RWPE1 (cell line): ENCODE measurements at regions not wholly inside any gene's neighbourhood (a gene's known extent, or its start where the extent isn't known, plus 50 kb on each side); places are given as distances from the start of the nearest gene placed in this dataset.

Experiments used
- CTCF ChIA-PET: fragments of 350-600 bp; sonication (Branson Sonifier 250); formaldehyde crosslinking; extraction: SDS; loops from one replicate; lab custom pipeline; 2021; lab: Yijun Ruan, JAX
- POLR2A ChIA-PET: fragments of 400-600 bp; formaldehyde crosslinking; extraction: SDS; loops from one replicate; lab custom pipeline; 2020; ENCODE audit warnings: antibody characterized with exemption; ENCODE audit not compliant: low non-redundant PET; lab: Yijun Ruan, JAX
- DNase-seq: peaks from one replicate; pipeline ENCODE4 v3.0.0; 2012; ENCODE audit warnings: low spot score
- H3K27ac ChIP-seq: fragments of 450-650 bp; 2 replicates; pipeline ENCODE4 v1.5.1; 2017
- TF ChIP-seq, protein P1 (sequence below): fragments of 450-650 bp; conservative IDR thresholded peaks from 2 replicates; pipeline ENCODE4 v1.5.1; 2017; ENCODE audit warnings: low read depth, mild to moderate bottlenecking

DNA sequence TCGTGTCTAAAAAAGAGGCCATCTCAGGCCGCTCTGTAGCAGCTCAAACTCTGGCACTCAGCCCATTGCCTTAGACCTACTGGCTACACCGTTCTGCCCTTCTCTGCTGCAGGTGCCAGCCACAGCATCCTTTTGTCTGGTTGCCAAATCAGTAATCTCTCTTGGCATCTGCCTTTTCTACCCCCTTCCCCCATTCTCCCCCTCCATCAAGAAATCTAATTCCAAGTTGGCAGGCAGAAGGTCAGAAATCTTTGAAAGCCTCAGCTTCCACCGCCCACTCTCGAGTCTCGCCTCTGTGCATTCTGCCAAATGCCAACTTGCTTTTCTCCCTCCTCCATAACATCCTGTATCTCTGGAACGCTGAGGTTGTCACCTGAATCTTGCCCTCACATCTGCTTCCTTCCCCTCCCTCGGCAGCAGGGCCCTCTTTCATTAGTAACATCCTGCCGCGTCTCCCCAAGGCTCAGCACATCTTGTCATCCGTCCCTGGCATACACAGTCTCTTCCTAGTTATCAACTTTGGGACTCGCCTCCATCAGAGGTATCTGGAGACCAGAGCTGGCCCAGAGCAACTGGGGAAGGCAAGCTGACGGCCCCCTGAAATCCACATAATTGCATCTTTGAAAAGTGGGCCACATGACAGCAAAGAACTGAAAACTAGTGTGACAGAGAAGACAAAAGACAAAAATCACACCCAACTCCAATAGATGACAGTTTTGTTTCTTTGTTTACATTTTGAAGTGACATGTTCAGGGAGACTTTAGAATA, 312.0 kb upstream of the CCDC54 start:
- POLR2A ChIA-PET, result no interaction called here
- CTCF ChIA-PET, result interaction anchor here (0.6 to 1.0 kb wide), 14 partner anchors 9 to 1447 kb away, joined by 3 to 8 read pairs (median 3); no protein-coding TSS in a partner anchor
- peak overlapping the region; percentile 22; the same call in 1 of the 2 replicates for H3K27ac ChIP-seq
- no peak for DNase-seq
- TF ChIP-seq, protein P1, sequence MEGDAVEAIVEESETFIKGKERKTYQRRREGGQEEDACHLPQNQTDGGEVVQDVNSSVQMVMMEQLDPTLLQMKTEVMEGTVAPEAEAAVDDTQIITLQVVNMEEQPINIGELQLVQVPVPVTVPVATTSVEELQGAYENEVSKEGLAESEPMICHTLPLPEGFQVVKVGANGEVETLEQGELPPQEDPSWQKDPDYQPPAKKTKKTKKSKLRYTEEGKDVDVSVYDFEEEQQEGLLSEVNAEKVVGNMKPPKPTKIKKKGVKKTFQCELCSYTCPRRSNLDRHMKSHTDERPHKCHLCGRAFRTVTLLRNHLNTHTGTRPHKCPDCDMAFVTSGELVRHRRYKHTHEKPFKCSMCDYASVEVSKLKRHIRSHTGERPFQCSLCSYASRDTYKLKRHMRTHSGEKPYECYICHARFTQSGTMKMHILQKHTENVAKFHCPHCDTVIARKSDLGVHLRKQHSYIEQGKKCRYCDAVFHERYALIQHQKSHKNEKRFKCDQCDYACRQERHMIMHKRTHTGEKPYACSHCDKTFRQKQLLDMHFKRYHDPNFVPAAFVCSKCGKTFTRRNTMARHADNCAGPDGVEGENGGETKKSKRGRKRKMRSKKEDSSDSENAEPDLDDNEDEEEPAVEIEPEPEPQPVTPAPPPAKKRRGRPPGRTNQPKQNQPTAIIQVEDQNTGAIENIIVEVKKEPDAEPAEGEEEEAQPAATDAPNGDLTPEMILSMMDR, result no peak

DNA sequence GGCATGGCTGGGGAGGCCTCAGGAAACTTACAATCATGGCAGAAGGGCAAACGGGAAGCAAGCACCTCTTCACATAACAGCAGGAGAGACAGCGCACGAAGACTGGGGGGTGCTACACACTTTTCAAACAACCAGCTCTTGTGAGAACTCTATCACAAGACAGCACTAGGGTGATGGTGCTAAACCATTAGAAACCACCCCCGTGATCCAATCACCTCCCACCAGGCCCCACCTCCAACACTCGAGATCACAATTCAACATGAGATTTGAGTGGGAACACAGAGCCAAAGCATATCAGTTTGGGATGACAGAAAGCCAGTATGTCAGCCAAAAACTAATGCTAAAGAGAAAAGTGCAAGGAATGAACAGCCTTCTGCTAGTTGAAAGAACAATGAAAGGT, 309.8 kb upstream of the CCDC54 start:
- CTCF ChIA-PET, result no interaction called here
- DNase-seq, result no peak
- no peak overlapping the region for H3K27ac ChIP-seq
- POLR2A ChIA-PET, result no interaction called here
- TF ChIP-seq, protein P1, result no peak

DNA sequence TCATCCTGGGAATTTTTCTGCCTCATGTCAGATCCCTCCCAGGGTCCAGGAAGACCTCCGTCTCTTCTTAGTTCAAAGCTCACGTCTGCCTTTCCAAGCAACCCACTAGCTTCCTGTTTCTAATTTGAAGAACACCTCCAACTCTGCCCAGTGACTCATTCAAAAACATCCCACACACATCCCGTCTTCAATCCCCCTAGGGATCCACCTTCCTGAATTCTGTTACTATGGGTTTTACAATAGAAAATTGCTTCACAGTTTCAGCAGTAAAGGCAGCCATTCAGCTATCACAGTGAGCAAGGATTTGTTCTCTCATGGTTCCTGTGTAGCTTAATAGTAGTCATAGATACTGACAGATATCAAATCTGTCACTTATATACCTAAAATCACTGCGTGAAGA, 308.3 kb upstream of the CCDC54 start:
- CTCF ChIA-PET, result interaction anchor here (0.6 kb wide), 1 partner anchor 1992 kb away, joined by 6 read pairs; no protein-coding TSS in a partner anchor
- peak; percentile 39 for DNase-seq
- POLR2A ChIA-PET, result no interaction called here
- no peak overlapping the region for H3K27ac ChIP-seq
- TF ChIP-seq, protein P1, result no peak

DNA sequence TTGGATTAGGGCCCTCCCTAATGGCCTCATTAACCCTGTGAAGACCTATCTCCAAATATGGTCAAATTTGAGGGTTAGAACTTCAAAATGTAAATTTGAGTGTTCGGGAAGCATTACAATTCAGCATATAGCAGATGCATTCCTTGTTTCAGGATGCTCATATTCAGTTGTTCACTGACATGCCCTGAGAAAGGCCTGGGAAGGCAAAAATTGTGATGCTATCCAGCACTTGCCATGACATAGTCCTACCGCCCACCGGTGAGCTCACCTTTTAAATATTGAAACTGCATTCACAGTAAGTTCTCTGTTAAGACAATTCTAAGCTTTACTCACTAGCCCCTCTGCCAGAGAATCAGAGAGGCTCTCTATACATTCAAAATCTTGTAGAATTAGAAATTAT, 300.3 kb upstream of the CCDC54 start:
- no peak for DNase-seq
- H3K27ac ChIP-seq, result no peak overlapping the region
- TF ChIP-seq, protein P1, result no peak
- CTCF ChIA-PET, result interaction anchor here (2.4 kb wide), 1 partner anchor 12 kb away, joined by 7 read pairs; no protein-coding TSS in a partner anchor
- POLR2A ChIA-PET, result no interaction called here

DNA sequence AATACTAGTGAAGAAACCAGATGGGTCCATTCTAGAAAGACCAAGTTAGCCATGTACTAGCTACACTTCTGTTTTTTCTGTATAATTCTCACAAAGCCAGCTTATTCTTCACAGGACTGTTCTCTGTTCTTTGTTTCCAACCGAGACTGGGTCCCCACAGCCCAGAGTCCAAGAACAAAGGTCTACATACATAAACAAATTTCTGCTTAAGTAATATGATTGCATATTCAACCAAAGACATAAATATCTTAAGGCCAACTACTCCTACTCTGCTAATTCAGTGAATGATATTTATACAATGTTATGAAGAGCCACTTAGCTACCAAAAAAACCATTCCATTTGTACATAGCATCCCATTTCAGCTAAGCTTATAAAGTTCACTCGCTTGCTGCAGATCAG, 299.8 kb upstream of the CCDC54 start:
- no peak overlapping the region for H3K27ac ChIP-seq
- ChIA-PET POLR2A (no interaction called here), CTCF (interaction anchor here (2.4 kb wide), 1 partner anchor 13 kb away, joined by 7 read pairs; no protein-coding TSS in a partner anchor)
- DNase-seq, result no peak
- TF ChIP-seq, protein P1, result no peak

DNA sequence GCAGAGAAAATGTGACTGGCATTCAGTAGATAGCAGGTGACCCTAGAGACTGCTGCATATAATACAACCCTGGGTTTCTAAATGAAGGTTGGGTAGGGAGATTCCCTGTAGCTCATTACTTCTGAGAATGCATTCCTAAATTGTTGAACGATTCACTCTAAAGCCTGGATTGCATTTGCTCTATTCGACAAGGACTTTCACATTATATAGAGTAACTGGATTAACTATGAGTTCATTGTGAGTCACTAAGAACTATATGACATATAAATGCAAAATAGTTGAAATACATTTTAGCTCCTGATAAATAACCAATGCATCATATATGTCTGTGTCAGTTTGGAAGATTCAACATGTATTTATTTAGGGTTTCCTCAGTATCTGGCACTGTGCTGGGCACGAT, 294.7 kb upstream of the CCDC54 start:
- H3K27ac ChIP-seq, result no peak overlapping the region
- TF ChIP-seq, protein P1, result no peak
- CTCF ChIA-PET, result no interaction called here
- POLR2A ChIA-PET, result no interaction called here
- DNase-seq, result no peak
